GM19239 (cell line): ENCODE measurements at regions not wholly inside any gene's neighbourhood (a gene's known extent, or its start where the extent isn't known, plus 50 kb on each side); places are given as distances from the start of the nearest gene placed in this dataset.
A peak's percentile ranks its signal among the peaks of the same experiment; 100 is the strongest.
"Not testable (repeated sequence)": the region's sequence is repeated elsewhere in the genome, so short reads cannot be mapped to it uniquely, and the experiment has no call there.

Experiments used
- DNase-seq: peaks from one replicate; pipeline ENCODE4 v3.0.0; 2011; ENCODE audit warnings: low spot score; ENCODE audit not compliant: insufficient read length
- FAIRE-seq: peaks from 2 replicates; lab custom pipeline; 2011; peaks lifted over from hg19 to GRCh38; lab: Jason Lieb, UNC

GRCh38 chr6:4439159-4439558 lies 303.8 kb upstream of the ECI2 start:
- DNase-seq = no peak
- no peak for FAIRE-seq

GRCh38 chr6:4437342-4437741 lies 302.0 kb upstream of the ECI2 start:
- DNase-seq (no peak), FAIRE-seq (no peak)

- DNase-seq (no peak), FAIRE-seq (no peak)
Measured at GRCh38 chr6:4435981-4436445, 300.6 kb upstream of the ECI2 start.

DNA sequence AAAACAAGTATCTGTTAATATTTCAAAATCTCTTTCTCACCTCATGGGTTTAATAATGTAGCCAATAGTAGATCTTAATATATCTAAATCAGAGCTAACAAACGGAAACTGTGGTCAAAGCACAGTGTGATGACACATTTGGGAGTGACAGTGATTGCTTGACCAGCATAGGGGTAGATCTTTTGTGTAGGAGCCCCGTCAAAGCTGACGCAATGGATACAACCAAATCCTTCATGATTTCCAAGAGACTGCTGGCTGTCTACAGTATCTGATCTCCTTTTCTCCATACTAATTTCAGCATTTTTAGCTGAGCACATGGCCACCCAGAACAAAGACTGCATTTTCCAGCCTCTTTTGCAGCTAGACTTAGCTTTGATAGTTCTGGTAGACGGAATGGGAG lies 299.3 kb upstream of the ECI2 start:
- FAIRE-seq = no peak
- no peak for DNase-seq

DNA sequence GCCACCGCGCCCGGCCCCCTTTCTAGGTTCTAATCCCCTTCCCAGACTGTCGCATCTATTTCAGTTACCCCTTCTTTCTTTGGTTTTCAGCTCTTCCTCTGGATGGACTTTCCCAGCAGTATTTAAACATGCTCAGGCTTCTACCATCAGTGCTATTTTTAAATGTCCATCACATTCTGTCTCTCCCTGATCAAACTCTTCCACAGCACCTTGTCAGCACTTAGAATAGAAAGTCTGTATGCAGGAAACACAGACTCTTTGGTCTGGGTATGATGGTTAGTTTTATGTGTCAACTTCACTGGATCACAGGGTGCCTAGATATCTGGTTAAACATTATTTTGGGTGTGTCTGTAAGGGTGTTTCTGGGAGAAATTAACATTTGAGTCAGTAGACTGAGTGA lies 297.8 kb upstream of the ECI2 start:
- FAIRE-seq = no peak
- DNase-seq = no peak

- no peak for FAIRE-seq
Measured at GRCh38 chr6:4426968-4427367, 291.6 kb upstream of the ECI2 start.

DNA sequence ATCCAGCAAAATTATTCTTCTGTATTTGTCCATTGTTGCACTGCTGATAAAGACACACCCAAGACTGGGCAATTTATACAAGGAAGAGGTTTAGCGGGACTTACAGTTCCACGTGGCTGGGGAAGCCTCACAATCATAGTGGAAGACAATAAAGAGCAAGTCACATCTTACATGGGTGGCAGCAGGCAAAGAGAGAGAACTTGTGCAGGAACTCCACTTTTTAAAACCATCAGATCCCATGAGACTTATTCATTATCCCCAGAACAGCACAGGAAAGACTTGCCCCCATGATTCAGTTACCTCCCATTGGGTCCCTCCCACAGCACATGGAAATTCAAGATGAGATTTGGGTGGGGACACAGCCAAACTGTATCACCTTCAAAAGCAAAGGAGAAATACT lies 286.5 kb upstream of the ECI2 start:
- no peak for FAIRE-seq

More at GRCh38 chr6:4426968-4427367, 291.6 kb upstream of the ECI2 start:
- DNase-seq = no peak

DNA sequence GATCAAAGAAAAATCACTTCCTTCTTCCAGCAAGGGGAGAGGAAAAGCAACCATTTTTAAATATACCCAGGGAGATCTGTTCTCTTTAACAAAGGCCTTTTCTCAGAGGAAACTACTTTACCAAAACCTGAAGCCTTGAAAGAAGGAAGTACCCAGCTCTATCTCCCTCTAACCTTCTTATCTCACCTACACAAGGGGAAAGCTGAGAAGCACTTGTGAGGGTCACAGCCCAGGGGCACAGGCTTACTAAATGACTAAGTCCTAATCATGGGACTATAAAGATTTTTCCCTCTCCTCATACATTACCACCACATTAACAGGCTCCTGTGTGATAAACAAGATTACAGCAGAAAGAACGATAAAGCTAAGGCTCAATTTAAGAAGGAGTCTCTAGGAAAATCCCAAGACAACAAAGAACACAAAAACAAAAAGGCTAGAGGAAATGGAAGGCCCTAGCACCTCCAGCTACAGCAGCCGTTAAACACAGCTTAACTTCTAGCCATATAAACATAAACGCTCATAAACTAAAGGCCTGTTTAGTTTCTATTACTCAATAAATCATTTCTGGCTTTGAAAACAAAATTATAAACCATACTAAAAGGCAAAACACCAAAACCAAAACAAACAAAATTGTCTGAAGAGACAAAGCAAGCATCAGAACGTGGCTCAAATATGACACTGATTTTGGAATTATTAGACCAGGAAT lies 284.9 kb upstream of the ECI2 start:
- FAIRE-seq (no peak), DNase-seq (no peak)

More for the DNA sequence above, 286.5 kb upstream of the ECI2 start:
- no peak for DNase-seq

DNA sequence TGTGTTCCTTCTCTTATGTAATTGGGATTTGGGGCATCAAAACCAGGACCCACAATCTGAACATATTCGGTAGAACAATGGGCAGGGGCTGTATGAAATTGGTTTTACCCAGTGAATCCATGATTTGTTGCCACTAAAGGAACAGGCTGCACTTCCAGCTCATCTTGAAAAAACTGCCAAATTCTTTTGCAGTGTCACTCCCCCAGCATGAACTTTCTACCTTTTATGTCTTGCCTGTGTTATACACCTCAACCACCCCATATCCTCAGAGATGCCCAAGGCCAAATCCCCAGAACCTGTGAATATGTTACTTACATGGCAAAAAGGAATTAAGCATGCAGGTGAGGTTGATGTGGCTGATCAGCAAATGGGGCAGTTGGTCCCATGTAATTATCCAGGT lies 280.2 kb upstream of the ECI2 start:
- DNase-seq = no peak
- FAIRE-seq = no peak

DNA sequence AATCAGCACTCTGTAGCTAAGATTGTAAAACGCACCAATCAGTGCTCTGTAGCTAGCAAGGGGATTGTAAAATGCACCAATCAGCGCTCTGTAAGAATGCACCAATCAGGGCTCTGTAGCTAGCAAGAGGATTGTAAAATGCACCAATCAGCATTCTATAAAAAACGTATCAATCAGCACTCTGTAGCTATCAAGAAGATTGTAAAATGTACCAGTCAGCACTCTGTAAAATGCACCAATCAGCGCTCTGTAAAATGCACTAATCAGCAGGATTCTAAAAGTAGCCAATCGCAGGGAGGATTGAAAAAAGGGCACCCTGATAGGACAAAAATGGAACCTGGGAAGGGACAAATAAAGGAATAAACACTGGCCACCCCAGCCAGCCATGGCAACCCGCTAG lies 278.7 kb upstream of the ECI2 start:
- DNase-seq, FAIRE-seq: not testable (repeated sequence)

GRCh38 chr6:4413073-4413472 lies 277.7 kb upstream of the ECI2 start:
- no peak for FAIRE-seq
- DNase-seq = no peak

GRCh38 chr6:4412488-4412887 lies 277.1 kb upstream of the ECI2 start:
- FAIRE-seq (no peak), DNase-seq (no peak)

DNA sequence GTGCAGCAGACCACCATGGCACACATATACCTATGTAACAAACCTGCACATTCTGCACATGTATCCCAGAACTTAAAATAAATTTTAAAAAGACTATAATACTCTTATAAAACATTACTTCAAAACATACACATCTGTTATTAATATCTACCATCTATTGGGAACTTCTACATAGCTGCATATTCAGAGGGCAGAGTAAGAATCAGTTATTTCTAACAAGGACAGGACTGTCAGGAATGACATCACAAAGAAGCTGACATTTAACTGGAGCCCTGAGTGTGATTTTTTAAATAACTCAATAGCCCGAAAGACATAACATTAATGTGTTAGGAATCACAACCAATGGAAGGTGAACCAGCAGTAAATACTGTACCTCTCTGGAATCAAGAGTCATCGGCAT lies 276.7 kb upstream of the ECI2 start:
- FAIRE-seq = no peak
- no peak for DNase-seq

DNA sequence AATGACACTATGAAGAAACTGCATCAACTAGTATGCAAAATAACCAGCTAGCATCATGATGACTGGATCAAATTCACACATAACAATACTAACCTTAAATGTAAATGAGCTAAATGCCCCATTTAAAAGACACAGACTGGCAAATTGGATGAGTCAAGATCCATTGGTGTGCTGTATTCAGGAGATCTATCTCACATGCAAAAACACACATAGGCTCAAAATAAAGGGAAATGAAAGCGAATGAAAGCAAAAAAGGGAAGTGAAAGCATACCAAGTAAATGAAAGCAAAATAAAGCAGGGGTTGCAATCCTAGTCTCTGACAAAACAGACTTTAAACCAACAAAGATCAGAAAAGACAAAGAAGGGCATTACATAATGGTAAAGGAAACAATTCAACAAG lies 272.3 kb upstream of the ECI2 start:
- not testable (repeated sequence) for DNase-seq
- FAIRE-seq = peak; percentile 74

- DNase-seq (no peak), FAIRE-seq (no peak)
Measured at GRCh38 chr6:4405621-4406212, 270.3 kb upstream of the ECI2 start.

GRCh38 chr6:4404415-4404814 lies 269.0 kb upstream of the ECI2 start:
- DNase-seq (no peak), FAIRE-seq (no peak)

DNA sequence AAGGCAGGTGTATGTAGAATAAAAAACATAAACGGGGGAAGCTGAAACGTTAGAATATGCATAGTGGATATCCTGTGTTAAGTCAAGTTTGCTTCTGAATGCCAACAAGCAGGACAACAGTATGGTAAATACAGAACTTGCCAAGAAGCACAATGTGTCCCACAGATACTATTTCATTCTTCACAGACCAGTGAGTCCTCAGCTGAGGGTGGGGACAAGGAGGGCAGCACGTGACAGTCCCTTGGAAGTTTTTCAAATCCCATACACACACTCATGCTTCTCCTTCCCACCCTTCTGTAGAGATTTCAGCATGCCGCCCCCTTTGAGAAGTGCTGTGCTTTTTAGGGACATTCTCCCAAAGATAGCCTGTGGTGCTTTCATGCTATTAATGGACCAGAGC lies 268.5 kb upstream of the ECI2 start:
- FAIRE-seq (no peak), DNase-seq (no peak)

GRCh38 chr6:4403023-4403752 lies 267.8 kb upstream of the ECI2 start:
- FAIRE-seq = no peak
- no peak for DNase-seq

DNA sequence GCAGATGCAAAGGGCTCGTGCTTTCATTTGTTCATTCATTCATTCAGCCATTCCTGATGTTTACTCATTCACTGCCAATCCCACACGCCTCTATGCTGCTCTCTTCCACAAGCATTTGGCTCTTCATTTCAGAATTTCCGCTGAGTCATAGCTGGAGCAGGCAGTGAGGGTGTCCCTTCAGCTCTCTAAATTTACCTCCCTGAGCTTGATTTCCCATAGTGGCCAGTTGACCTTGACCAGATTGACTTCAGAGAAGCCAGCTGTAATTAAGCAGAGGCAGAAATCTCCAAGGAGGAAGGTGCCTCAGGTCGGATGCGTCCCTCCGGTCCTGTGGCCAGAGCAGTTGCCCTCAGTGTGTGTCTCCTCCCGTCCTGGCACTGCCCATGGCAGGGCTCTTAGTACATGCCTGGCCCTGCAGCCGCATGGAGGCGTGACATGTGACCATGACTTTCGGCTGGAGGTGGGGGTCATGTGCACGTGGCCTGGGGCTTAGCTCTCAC lies 267.2 kb upstream of the ECI2 start:
- DNase-seq = no peak

DNA sequence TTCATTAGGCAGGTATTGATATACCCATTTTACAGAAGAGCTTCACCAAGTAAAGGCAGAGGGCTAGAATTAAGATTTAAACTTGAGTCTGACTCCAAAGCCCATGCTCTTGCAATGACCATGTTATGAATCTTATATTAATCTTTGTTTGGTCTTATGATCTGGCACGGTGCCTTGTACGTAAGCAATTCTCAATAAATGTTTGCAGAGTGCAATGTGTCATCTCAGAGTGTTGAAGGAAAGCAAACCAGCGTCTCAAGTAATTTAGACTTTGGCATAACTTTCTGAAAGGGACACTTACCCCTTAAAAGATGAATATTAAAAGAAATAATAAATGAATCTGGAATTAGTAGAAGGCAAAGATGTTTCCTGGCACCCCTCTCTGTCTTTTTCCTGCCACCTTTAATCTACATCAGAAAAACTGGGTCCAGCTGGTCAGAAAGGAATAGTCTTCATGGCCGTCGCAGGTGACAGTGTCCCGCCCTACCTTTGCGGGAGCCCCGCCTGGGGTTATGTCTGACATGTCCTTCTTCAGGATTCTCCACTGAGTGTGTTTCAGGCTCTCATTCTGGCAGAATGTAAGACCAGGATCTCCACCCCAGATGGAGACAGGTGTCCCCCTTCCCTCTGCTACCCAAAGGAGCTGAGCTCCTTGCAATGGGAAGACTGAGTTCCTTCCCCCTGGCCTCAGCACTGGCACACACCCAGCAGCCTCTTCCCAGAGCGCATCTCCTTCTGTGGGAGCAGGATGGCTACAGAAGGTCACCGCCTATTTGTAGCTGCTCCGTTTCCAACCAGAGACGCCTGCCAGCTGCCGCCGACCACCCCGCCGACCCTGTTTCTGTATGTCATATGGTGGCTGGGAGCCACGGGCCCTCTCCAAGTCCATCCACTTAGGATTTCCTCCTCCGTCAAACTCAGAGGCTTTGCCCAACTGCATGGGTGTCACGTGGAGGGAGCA lies 266.3 kb upstream of the ECI2 start:
- FAIRE-seq (no peak), DNase-seq (no peak)

More for the DNA sequence above, 267.2 kb upstream of the ECI2 start:
- no peak for FAIRE-seq
